Neural cell (in vitro differentiated cells): ENCODE measurements at regions not wholly inside any gene's neighbourhood (a gene's known extent, or its start where the extent isn't known, plus 50 kb on each side); places are given as distances from the start of the nearest gene placed in this dataset.

Source experiments
- H2AFZ ChIP-seq: fragments of 200-600, 300-800 bp; sonication (generic), shearing (Covaris generic); 2 replicates; pipeline ENCODE4 v1.6.0; 2014; ENCODE audit warnings: low read depth, mild to moderate bottlenecking, antibody characterized with exemption, low read length, moderate library complexity
- H3F3A ChIP-seq: fragments of 200-600 bp; shearing (Covaris generic); 2 replicates; pipeline ENCODE4 v1.6.1; 2016; ENCODE audit warnings: mild to moderate bottlenecking, moderate library complexity, mixed read lengths, antibody characterized with exemption, low read length; ENCODE audit not compliant: insufficient read depth, poor library complexity, severe bottlenecking
- H3K27ac ChIP-seq: fragments of 200-600, 300-800 bp; sonication (generic), shearing (Covaris generic); 2 replicates; pipeline ENCODE4 v1.5.1; 2014; ENCODE audit warnings: mild to moderate bottlenecking, low read length, moderate library complexity
- H3K27me3 ChIP-seq: fragments of 300-800, 200-600 bp; sonication (generic), shearing (Covaris generic); 2 replicates; pipeline ENCODE4 v1.6.0; 2014; ENCODE audit warnings: mild to moderate bottlenecking, low read depth, low read length, moderate library complexity; ENCODE audit not compliant: insufficient read depth
- H3K36me3 ChIP-seq: fragments of 300-800, 200-600 bp; sonication (generic), shearing (Covaris generic); 2 replicates; pipeline ENCODE4 v1.5.1; 2014; ENCODE audit warnings: mild to moderate bottlenecking, antibody characterized with exemption, low read length, moderate library complexity; ENCODE audit not compliant: insufficient read depth
- H3K4me2 ChIP-seq: fragments of 300-800, 200-600 bp; sonication (generic), shearing (Covaris generic); 2 replicates; pipeline ENCODE4 v1.6.0; 2014; ENCODE audit warnings: mild to moderate bottlenecking, low read length
- H3K4me3 ChIP-seq: fragments of 300-800, 200-600 bp; sonication (generic), shearing (Covaris generic); 2 replicates; pipeline ENCODE4 v1.5.1; 2014; ENCODE audit warnings: mild to moderate bottlenecking, low read length, moderate library complexity
- H3K79me2 ChIP-seq: fragments of 200-600 bp; shearing (Covaris generic); replicated peaks from 2 replicates; pipeline ENCODE4 v1.6.0; 2014; ENCODE audit warnings: mild to moderate bottlenecking, low read length, moderate library complexity; ENCODE audit not compliant: insufficient read depth
- H3K9ac ChIP-seq: fragments of 300-800, 200-600 bp; sonication (generic), shearing (Covaris generic); 2 replicates; pipeline ENCODE4 v1.6.1; 2016; ENCODE audit warnings: mild to moderate bottlenecking, low read length, mixed read lengths
- H3K9me2 ChIP-seq: fragments of 200-600 bp; shearing (Covaris generic); 2 replicates; pipeline ENCODE4 v1.6.1; 2016; ENCODE audit warnings: mild to moderate bottlenecking, low read length, mixed read lengths; ENCODE audit not compliant: insufficient read depth
- H3K9me3 ChIP-seq: fragments of 200-600, 300-800 bp; sonication (generic), shearing (Covaris generic); 2 replicates; pipeline ENCODE4 v1.6.1; 2016; ENCODE audit warnings: mild to moderate bottlenecking, mixed run types, low read length, moderate library complexity, mixed read lengths
- H4K20me1 ChIP-seq: fragments of 200-600 bp; shearing (Covaris generic); 2 replicates; pipeline ENCODE4 v1.6.1; 2016; ENCODE audit warnings: mild to moderate bottlenecking, mixed run types; ENCODE audit not compliant: insufficient read depth
- CTCF ChIP-seq: fragments of 450-650 bp; IDR thresholded peaks from 2 replicates; pipeline ENCODE4 v1.5.1; 2014; ENCODE audit warnings: antibody characterized with exemption, mild to moderate bottlenecking, moderate library complexity; ENCODE audit not compliant: poor library complexity, severe bottlenecking
- EP300 ChIP-seq: fragments of 450-650 bp; conservative IDR thresholded peaks from 2 replicates; pipeline ENCODE4 v1.6.1; 2014; ENCODE audit warnings: antibody characterized with exemption, mild to moderate bottlenecking, moderate library complexity; ENCODE audit not compliant: poor library complexity, severe bottlenecking
- EZH2 ChIP-seq: fragments of 200-600, 300-800 bp; shearing (Covaris generic), sonication (generic); IDR thresholded peaks from 2 replicates; pipeline ENCODE4 v1.6.1; 2014; ENCODE audit warnings: antibody characterized with exemption, low read length, borderline replicate concordance, mild to moderate bottlenecking; ENCODE audit not compliant: insufficient read depth, poor library complexity, severe bottlenecking
- MXI1 ChIP-seq: fragments of 450-650 bp; conservative IDR thresholded peaks from 2 replicates; pipeline ENCODE4 v1.6.1; 2014; ENCODE audit warnings: antibody characterized with exemption, mild to moderate bottlenecking; ENCODE audit not compliant: poor library complexity, severe bottlenecking
- POLR2AphosphoS5 ChIP-seq: IDR thresholded peaks from 2 replicates; pipeline ENCODE4 v1.6.1; 2012
- RAD21 ChIP-seq: fragments of 450-650 bp; conservative IDR thresholded peaks from 2 replicates; pipeline ENCODE4 v1.6.1; 2014; ENCODE audit warnings: antibody characterized with exemption, mild to moderate bottlenecking, moderate library complexity
- REST ChIP-seq: IDR thresholded peaks from 2 replicates; pipeline ENCODE4 v1.6.1; 2012; ENCODE audit warnings: borderline replicate concordance
- SMC3 ChIP-seq: fragments of 450-650 bp; conservative IDR thresholded peaks from 2 replicates; pipeline ENCODE4 v1.6.1; 2014; ENCODE audit warnings: antibody characterized with exemption, mild to moderate bottlenecking, moderate library complexity; ENCODE audit not compliant: poor library complexity
- TAF1 ChIP-seq: IDR thresholded peaks from 2 replicates; pipeline ENCODE4 v1.6.1; 2012; ENCODE audit warnings: low read depth

GRCh38 chr10:29012926-29013554 is 275.8 kb upstream of the LYZL1 start:
- TF ChIP-seq EZH2 (no peak), SMC3 (no peak), EP300 (no peak)
- H3K9ac ChIP-seq = no peak overlapping the region
- H3K36me3 ChIP-seq = no peaks in the 10 kb centered on the region
- H3K79me2 ChIP-seq = no peaks in the 10 kb centered on the region
- H3K9me2 ChIP-seq = no peaks in the 10 kb centered on the region
- no peaks in the 10 kb centered on the region for H3K9me3 ChIP-seq
- no peak overlapping the region for H3K4me3 ChIP-seq
- no peaks in the 10 kb centered on the region for H3F3A ChIP-seq
- H3K4me2 ChIP-seq = no peak overlapping the region
- no peaks in the 10 kb centered on the region for H4K20me1 ChIP-seq
- no peak overlapping the region for H2AFZ ChIP-seq
- H3K27ac ChIP-seq = no peak overlapping the region
- H3K27me3 ChIP-seq = no peaks in the 10 kb centered on the region

- no peak overlapping the region for H3K4me2 ChIP-seq
- no peak for TF ChIP-seq SMC3
- TF ChIP-seq TAF1 = no peak
- no peak for TF ChIP-seq CTCF
- TF ChIP-seq REST = no peak
- no peak for TF ChIP-seq MXI1
- TF ChIP-seq POLR2AphosphoS5 = no peak
- no peak for TF ChIP-seq EZH2
- TF ChIP-seq RAD21 = no peak
- TF ChIP-seq EP300 = no peak
- no peaks in the 10 kb centered on the region for H4K20me1 ChIP-seq
- no peaks in the 10 kb centered on the region for H3K9me2 ChIP-seq
- no peaks in the 10 kb centered on the region for H3K36me3 ChIP-seq
- H3K79me2 ChIP-seq = no peaks in the 10 kb centered on the region
- no peak overlapping the region for H2AFZ ChIP-seq
- H3K27ac ChIP-seq = no peak overlapping the region
- no peaks in the 10 kb centered on the region for H3F3A ChIP-seq
- no peak overlapping the region for H3K9ac ChIP-seq
- H3K9me3 ChIP-seq = no peaks in the 10 kb centered on the region
- no peak overlapping the region for H3K4me3 ChIP-seq
- H3K27me3 ChIP-seq = no peaks in the 10 kb centered on the region
Measured at GRCh38 chr10:29021591-29021990, 267.3 kb upstream of the LYZL1 start.
